HCT116 (cell line): ENCODE measurements at regions not wholly inside any gene's neighbourhood (a gene's known extent, or its start where the extent isn't known, plus 50 kb on each side); places are given as distances from the start of the nearest gene placed in this dataset.

Source experiments
- ATAC-seq: fragments of 200-7000 bp; cut with Tn5 transposase; 2 replicates; pipeline ENCODE4 v1.9.1; 2020; ENCODE audit warnings: mild to moderate bottlenecking, moderate library complexity
- BruUV-seq: library from RNA; stranded (reverse); fragments of 400-500 nt; replicated peaks from 2 replicates; lab custom pipeline; 2021; lab: Mats Ljungman, UMichigan
- CTCF ChIA-PET: fragments of 300-600 bp; sonication (Branson Sonifier 250); formaldehyde crosslinking; loops from one replicate; lab custom pipeline; 2021; ENCODE audit warnings: antibody characterized with exemption; lab: Charles Lee
- POLR2A ChIA-PET: fragments of 300-600, 350-600 bp; sonication (Branson Sonifier 250); formaldehyde crosslinking; loops from one replicate; lab custom pipeline; 2021; ENCODE audit warnings: antibody characterized with exemption; lab: Charles Lee
- RAD21 ChIA-PET, 2 experiments: fragments of 300-600 bp; sonication (Branson Sonifier 250); formaldehyde crosslinking; loops; one replicate each; lab custom pipeline; 2023; ENCODE audit warnings: low total read pairs in 2 of 2; ENCODE audit not compliant: uncharacterized antibody in 2 of 2, unreplicated experiment in 2 of 2, low non-redundant PET in 1 of 2; lab: Charles Lee
- DNase-seq: peaks from one replicate; pipeline ENCODE4 v3.0.0-alpha.2; 2010; ENCODE audit warnings: low read depth, low spot score
- H2AFZ ChIP-seq: fragments of 200-600 bp; shearing (Covaris generic), sonication (generic); 2 replicates; pipeline ENCODE4 v1.6.1; 2017; ENCODE audit warnings: low read depth, mixed run types, mixed read lengths, antibody characterized with exemption, low read length; ENCODE audit not compliant: poor library complexity, severe bottlenecking
- H3K27ac ChIP-seq: 2 replicates; pipeline ENCODE4 v1.5.1; 2012; ENCODE audit warnings: low read depth, low read length
- H3K27me3 ChIP-seq: fragments of 200-600 bp; sonication (generic); 2 replicates; pipeline ENCODE4 v1.6.1; 2016; ENCODE audit warnings: mixed run types, low read length, mixed read lengths; ENCODE audit not compliant: insufficient read depth
- H3K36me3 ChIP-seq, 2 experiments: fragments of 200-500 bp in 1 of 2; fragments of 200-600 bp in 1 of 2; sonication (Bioruptor generic) in 1 of 2; sonication (generic) in 1 of 2; 2 replicates each; pipeline versions ENCODE4 v1.5.1 to v1.6.1; 2014 to 2016; ENCODE audit warnings: low read length in 2 of 2, inconsistent platforms in 1 of 2, mixed read lengths in 1 of 2, mixed run types in 1 of 2; ENCODE audit not compliant: insufficient read depth in 2 of 2, control insufficient read depth in 1 of 2
- H3K4me1 ChIP-seq, 2 experiments: fragments of 200-600 bp in 1 of 2; sonication (generic) in 1 of 2; 2 replicates each; pipeline versions ENCODE4 v1.5.1 to v1.6.1; 2012 to 2017; ENCODE audit warnings: low read length in 2 of 2, inconsistent platforms in 1 of 2, mild to moderate bottlenecking in 1 of 2, mixed read lengths in 1 of 2, mixed run types in 1 of 2, moderate library complexity in 1 of 2; ENCODE audit not compliant: insufficient read depth in 2 of 2, control insufficient read depth in 1 of 2
- H3K4me2 ChIP-seq: fragments of 200-600 bp; sonication (generic); 2 replicates; pipeline ENCODE4 v1.6.1; 2017; ENCODE audit warnings: mixed run types, low read length, mixed read lengths
- H3K4me3 ChIP-seq, 2 experiments: fragments of 200-600 bp in 1 of 2; sonication (generic) in 1 of 2; replicated peaks in 1 of 2; 2 replicates each; pipeline ENCODE4 v1.5.1; 2011 to 2016; ENCODE audit warnings: low read length in 2 of 2, control low read depth in 1 of 2, low read depth in 1 of 2, mild to moderate bottlenecking in 1 of 2, mixed read lengths in 1 of 2, mixed run types in 1 of 2
- H3K79me2 ChIP-seq: fragments of 200-600 bp; sonication (generic); 2 replicates; pipeline ENCODE4 v1.6.1; 2017; ENCODE audit warnings: mild to moderate bottlenecking, mixed run types, low read length, moderate library complexity, mixed read lengths; ENCODE audit not compliant: insufficient read depth
- H3K9ac ChIP-seq: fragments of 200-600 bp; sonication (generic); 2 replicates; pipeline ENCODE4 v1.6.1; 2016; ENCODE audit warnings: low read length, mixed read lengths
- H3K9me2 ChIP-seq: fragments of 200-600 bp; sonication (generic), shearing (Covaris generic); 2 replicates; pipeline ENCODE4 v1.6.1; 2017; ENCODE audit warnings: mixed run types, mild to moderate bottlenecking, moderate library complexity; ENCODE audit not compliant: insufficient read depth
- H3K9me3 ChIP-seq, 2 experiments: fragments of 200-500 bp in 1 of 2; fragments of 200-600 bp in 1 of 2; sonication (Bioruptor generic) in 1 of 2; sonication (generic) in 1 of 2; 2 replicates each; pipeline ENCODE4 v1.6.1; 2014 to 2017; ENCODE audit warnings: low read length in 2 of 2, mixed read lengths in 2 of 2, inconsistent platforms in 1 of 2, low read depth in 1 of 2, mild to moderate bottlenecking in 1 of 2, mixed run types in 1 of 2, moderate library complexity in 1 of 2; ENCODE audit not compliant: control insufficient read depth in 1 of 2, insufficient read depth in 1 of 2
- H4K20me1 ChIP-seq: fragments of 200-600 bp; sonication (generic), shearing (Covaris generic); 2 replicates; pipeline ENCODE4 v1.6.1; 2017; ENCODE audit warnings: mixed run types, mild to moderate bottlenecking, moderate library complexity; ENCODE audit not compliant: insufficient read depth
- CEBPB ChIP-seq: IDR thresholded peaks from 2 replicates; pipeline ENCODE4 v1.6.1; 2012; ENCODE audit warnings: low read depth
- EZH2 ChIP-seq: fragments of 200-600 bp; sonication (generic); IDR thresholded peaks from 2 replicates; pipeline ENCODE4 v1.6.1; 2017; ENCODE audit warnings: antibody characterized with exemption, mixed run types
- RAD21 ChIP-seq: IDR thresholded peaks from 2 replicates; pipeline ENCODE4 v1.6.1; 2012; ENCODE audit warnings: low read depth, mild to moderate bottlenecking
- SIN3A ChIP-seq: IDR thresholded peaks from 2 replicates; pipeline ENCODE4 v1.6.1; 2012; ENCODE audit warnings: low read depth
- ZNF274 ChIP-seq: fragments of 200-500 bp; sonication (Bioruptor generic); IDR thresholded peaks from 2 replicates; pipeline ENCODE4 v1.6.1; 2014; ENCODE audit warnings: mild to moderate bottlenecking, low read depth, low read length, inconsistent platforms
- intact Hi-C: fragments of 100-400 bp; cut with micrococcal nuclease; formaldehyde crosslinking; loops from 2 replicates; pipeline ENCODE4 v1.10.0; 2022
- TF ChIP-seq, protein P1 (sequence below), 3 experiments: fragments of 200-600 bp in 1 of 3; sonication (generic) in 1 of 3; IDR thresholded peaks in 2 of 3; conservative IDR thresholded peaks in 1 of 3; 2 replicates each; pipeline ENCODE4 v1.5.1; 2012 to 2017; ENCODE audit warnings: low read depth in 2 of 3, low read length in 2 of 3, antibody characterized with exemption in 1 of 3, borderline replicate concordance in 1 of 3, control low read depth in 1 of 3, mild to moderate bottlenecking in 1 of 3, mixed read lengths in 1 of 3, mixed run types in 1 of 3, moderate library complexity in 1 of 3; ENCODE audit not compliant: insufficient read depth in 1 of 3
- TF ChIP-seq, protein P2 (sequence below): IDR thresholded peaks from 2 replicates; pipeline ENCODE4 v1.6.1; 2012
- TF ChIP-seq, protein P3 (sequence below): IDR thresholded peaks from 2 replicates; pipeline ENCODE4 v1.6.1; 2012; ENCODE audit warnings: low read depth

DNA sequence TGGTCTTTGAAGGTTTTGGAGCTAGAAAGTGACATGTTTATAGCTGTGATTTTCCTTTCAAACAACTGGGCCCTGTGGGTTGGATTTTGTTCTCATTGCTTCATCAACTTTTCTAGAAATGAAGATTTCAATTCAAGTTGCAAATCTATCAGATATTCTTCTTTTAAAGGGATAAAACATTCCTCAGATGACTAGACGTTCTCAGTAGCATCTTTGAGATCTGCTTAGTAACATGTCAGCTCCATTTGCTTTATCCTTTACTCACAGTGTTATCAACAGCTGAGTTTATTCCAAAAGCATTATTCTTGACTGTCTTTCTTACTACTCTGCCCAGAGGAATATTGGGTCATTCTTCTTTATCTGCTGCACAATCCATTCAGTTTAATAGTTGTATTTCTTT is 108.2 kb upstream of the GIMD1 start:
- ATAC-seq (no peak), DNase-seq (no peak)
- BruUV-seq, result no TSS peak
- Histone ChIP-seq H3K79me2 (no peaks in the 10 kb centered on the region), H3K4me3 (no peak overlapping the region), H3K9me3 (no peaks in the 10 kb centered on the region), H3K27me3 (no peaks in the 10 kb centered on the region), H3K4me2 (no peak overlapping the region)
- intact Hi-C loops, result no loop called here
- RAD21 ChIA-PET, result no interaction called here
- TF ChIP-seq CEBPB, result no peak
- TF ChIP-seq, all 23 proteins: peak for 0
- H3K4me1 ChIP-seq, result no peaks in the 10 kb centered on the region
- H3K9me2 ChIP-seq, result no peaks in the 10 kb centered on the region
- H4K20me1 ChIP-seq, result no peaks in the 10 kb centered on the region
- POLR2A ChIA-PET, result no interaction called here
- no peak overlapping the region for H2AFZ ChIP-seq
- CTCF ChIA-PET, result no interaction called here
- H3K36me3 ChIP-seq, result no peaks in the 10 kb centered on the region
- no peak overlapping the region for H3K9ac ChIP-seq
- H3K27ac ChIP-seq, result no peak overlapping the region

DNA sequence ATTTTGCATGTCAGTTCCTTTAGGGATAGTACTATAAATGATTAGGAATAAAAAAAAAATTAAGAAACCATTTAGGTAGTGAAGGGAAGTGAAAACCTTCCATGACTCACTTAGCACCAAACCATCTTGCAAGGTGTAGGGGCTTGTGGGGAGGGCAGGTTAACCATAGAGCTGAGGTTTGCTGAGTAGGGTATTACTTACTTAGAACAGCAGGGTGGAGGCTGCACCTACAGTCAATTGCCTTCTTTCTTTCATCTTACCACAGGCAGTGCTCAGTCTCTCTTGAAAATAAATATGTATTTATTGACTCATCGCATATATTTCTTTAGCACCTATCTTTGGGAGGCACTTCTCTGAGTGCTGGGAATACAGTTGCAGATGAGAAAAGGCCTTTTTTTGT is 104.9 kb upstream of the GIMD1 start:
- ATAC-seq (no peak), DNase-seq (no peak)
- TF ChIP-seq ZNF274, result no peak
- ChIA-PET CTCF (no interaction called here), POLR2A (no interaction called here), RAD21 (no interaction called here)
- H4K20me1 ChIP-seq, result no peaks in the 10 kb centered on the region
- H3K9me3 ChIP-seq, result no peaks in the 10 kb centered on the region
- H3K27ac ChIP-seq, result no peak overlapping the region
- intact Hi-C loops, result no loop called here
- H3K36me3 ChIP-seq, result no peaks in the 10 kb centered on the region
- no peaks in the 10 kb centered on the region for H3K27me3 ChIP-seq
- no TSS peak for BruUV-seq
- H3K9ac ChIP-seq, result no peak overlapping the region
- no peak overlapping the region for H3K4me2 ChIP-seq
- H3K4me3 ChIP-seq, result no peak overlapping the region
- H3K79me2 ChIP-seq, result no peaks in the 10 kb centered on the region
- H2AFZ ChIP-seq, result no peak overlapping the region
- no peaks in the 10 kb centered on the region for H3K4me1 ChIP-seq
- no peaks in the 10 kb centered on the region for H3K9me2 ChIP-seq

DNA sequence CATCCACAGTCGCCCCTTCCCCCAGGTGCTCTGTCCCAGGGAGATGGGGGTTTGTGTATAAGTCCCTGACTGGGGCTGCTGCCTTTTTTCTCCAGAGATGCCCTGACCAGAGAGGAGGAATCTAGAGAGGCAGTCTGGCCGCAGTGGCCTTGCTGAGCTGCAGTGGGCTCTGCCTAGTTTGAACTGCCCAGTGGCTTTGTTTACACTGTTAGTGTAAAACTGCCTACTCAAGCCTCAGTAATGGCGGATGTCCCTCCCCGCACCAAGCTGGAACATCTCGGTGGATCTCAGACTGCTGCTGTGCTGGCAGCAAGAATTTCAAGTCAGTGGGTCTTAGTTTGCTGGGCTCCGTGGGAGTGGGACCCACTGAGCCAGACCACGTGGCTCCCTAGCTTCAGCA is 102.6 kb upstream of the GIMD1 start:
- no peak overlapping the region for H3K9ac ChIP-seq
- no peak overlapping the region for H3K4me2 ChIP-seq
- H3K4me1 ChIP-seq, result no peaks in the 10 kb centered on the region
- H3K36me3 ChIP-seq, result no peaks in the 10 kb centered on the region
- no peak for ATAC-seq
- H3K27ac ChIP-seq, result no peak overlapping the region
- H4K20me1 ChIP-seq, result no peaks in the 10 kb centered on the region
- ChIA-PET POLR2A (no interaction called here), RAD21 (no interaction called here), CTCF (no interaction called here)
- no peaks in the 10 kb centered on the region for H3K79me2 ChIP-seq
- no peaks in the 10 kb centered on the region for H3K9me2 ChIP-seq
- H3K9me3 ChIP-seq, result no peaks in the 10 kb centered on the region
- intact Hi-C loops, result no loop called here
- no peak overlapping the region for H2AFZ ChIP-seq
- no TSS peak for BruUV-seq
- DNase-seq, result no peak
- H3K27me3 ChIP-seq, result no peaks in the 10 kb centered on the region
- H3K4me3 ChIP-seq, result no peak overlapping the region
- TF ChIP-seq CEBPB (no peak), SIN3A (no peak), EZH2 (no peak), RAD21 (no peak), ZNF274 (no peak)
- TF ChIP-seq, protein P1, sequence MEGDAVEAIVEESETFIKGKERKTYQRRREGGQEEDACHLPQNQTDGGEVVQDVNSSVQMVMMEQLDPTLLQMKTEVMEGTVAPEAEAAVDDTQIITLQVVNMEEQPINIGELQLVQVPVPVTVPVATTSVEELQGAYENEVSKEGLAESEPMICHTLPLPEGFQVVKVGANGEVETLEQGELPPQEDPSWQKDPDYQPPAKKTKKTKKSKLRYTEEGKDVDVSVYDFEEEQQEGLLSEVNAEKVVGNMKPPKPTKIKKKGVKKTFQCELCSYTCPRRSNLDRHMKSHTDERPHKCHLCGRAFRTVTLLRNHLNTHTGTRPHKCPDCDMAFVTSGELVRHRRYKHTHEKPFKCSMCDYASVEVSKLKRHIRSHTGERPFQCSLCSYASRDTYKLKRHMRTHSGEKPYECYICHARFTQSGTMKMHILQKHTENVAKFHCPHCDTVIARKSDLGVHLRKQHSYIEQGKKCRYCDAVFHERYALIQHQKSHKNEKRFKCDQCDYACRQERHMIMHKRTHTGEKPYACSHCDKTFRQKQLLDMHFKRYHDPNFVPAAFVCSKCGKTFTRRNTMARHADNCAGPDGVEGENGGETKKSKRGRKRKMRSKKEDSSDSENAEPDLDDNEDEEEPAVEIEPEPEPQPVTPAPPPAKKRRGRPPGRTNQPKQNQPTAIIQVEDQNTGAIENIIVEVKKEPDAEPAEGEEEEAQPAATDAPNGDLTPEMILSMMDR (IDR thresholded peaks at IDR 0.05 in 2 of 3, conservative IDR thresholded peaks at IDR 0.05 in 1 of 3; ENCODE audit: borderline replicate concordance in 1 of 3, insufficient read depth in 1 of 3, low read depth in 2 of 3, low read length in 2 of 3), result no peak
- TF ChIP-seq, protein P2, sequence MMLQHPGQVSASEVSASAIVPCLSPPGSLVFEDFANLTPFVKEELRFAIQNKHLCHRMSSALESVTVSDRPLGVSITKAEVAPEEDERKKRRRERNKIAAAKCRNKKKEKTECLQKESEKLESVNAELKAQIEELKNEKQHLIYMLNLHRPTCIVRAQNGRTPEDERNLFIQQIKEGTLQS, result no peak
- TF ChIP-seq, protein P3, sequence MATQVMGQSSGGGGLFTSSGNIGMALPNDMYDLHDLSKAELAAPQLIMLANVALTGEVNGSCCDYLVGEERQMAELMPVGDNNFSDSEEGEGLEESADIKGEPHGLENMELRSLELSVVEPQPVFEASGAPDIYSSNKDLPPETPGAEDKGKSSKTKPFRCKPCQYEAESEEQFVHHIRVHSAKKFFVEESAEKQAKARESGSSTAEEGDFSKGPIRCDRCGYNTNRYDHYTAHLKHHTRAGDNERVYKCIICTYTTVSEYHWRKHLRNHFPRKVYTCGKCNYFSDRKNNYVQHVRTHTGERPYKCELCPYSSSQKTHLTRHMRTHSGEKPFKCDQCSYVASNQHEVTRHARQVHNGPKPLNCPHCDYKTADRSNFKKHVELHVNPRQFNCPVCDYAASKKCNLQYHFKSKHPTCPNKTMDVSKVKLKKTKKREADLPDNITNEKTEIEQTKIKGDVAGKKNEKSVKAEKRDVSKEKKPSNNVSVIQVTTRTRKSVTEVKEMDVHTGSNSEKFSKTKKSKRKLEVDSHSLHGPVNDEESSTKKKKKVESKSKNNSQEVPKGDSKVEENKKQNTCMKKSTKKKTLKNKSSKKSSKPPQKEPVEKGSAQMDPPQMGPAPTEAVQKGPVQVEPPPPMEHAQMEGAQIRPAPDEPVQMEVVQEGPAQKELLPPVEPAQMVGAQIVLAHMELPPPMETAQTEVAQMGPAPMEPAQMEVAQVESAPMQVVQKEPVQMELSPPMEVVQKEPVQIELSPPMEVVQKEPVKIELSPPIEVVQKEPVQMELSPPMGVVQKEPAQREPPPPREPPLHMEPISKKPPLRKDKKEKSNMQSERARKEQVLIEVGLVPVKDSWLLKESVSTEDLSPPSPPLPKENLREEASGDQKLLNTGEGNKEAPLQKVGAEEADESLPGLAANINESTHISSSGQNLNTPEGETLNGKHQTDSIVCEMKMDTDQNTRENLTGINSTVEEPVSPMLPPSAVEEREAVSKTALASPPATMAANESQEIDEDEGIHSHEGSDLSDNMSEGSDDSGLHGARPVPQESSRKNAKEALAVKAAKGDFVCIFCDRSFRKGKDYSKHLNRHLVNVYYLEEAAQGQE, result no peak
